IMR-90 (cell line): ENCODE measurements at regions not wholly inside any gene's neighbourhood (a gene's known extent, or its start where the extent isn't known, plus 50 kb on each side); places are given as distances from the start of the nearest gene placed in this dataset.

Experiments
- ATAC-seq: fragments of 200-7000 bp; cut with Tn5 transposase; 2 replicates; pipeline ENCODE4 v1.9.1; 2020; ENCODE audit warnings: low read depth, mild to moderate bottlenecking, moderate library complexity
- BruUV-seq: library from RNA; stranded (reverse); fragments of 400-500 nt; replicated peaks from 2 replicates; lab custom pipeline; 2021; lab: Mats Ljungman, UMichigan
- CTCF ChIA-PET: fragments of 300-600 bp; formaldehyde crosslinking; extraction: SDS; loops from one replicate; lab custom pipeline; 2021; ENCODE audit warnings: antibody characterized with exemption; lab: Yijun Ruan, JAX
- POLR2A ChIA-PET: fragments of 300-600 bp; sonication (Branson Sonifier 250); formaldehyde crosslinking; loops from one replicate; lab custom pipeline; 2022; ENCODE audit warnings: antibody characterized with exemption; ENCODE audit not compliant: unreplicated experiment; lab: Charles Lee
- DNase-seq: peaks from one replicate; pipeline ENCODE4 v3.0.0; 2013
- H2AFZ ChIP-seq: replicated peaks from 2 replicates; pipeline ENCODE3; 2013; ENCODE audit warnings: low read length, mild to moderate bottlenecking; ENCODE audit not compliant: poor library complexity
- H2AK5ac ChIP-seq: 2 replicates; pipeline ENCODE4 v1.6.1; 2013; ENCODE audit warnings: low read depth, low read length, inconsistent platforms
- H2AK9ac ChIP-seq: replicated peaks from 2 replicates; pipeline ENCODE3; 2013; ENCODE audit warnings: mild to moderate bottlenecking, low read depth, low read length, moderate library complexity; ENCODE audit not compliant: poor library complexity
- H2BK120ac ChIP-seq: 2 replicates; pipeline ENCODE4 v1.6.1; 2013; ENCODE audit warnings: low read depth, low read length, inconsistent platforms
- H2BK15ac ChIP-seq: 3 replicates; pipeline ENCODE4 v1.6.1; 2013; ENCODE audit warnings: low read depth, low read length, inconsistent platforms
- H2BK20ac ChIP-seq: 2 replicates; pipeline ENCODE4 v1.6.1; 2013; ENCODE audit warnings: low read depth, mild to moderate bottlenecking, inconsistent platforms, low read length, moderate library complexity
- H2BK5ac ChIP-seq: 2 replicates; pipeline ENCODE4 v1.6.1; 2013; ENCODE audit warnings: mild to moderate bottlenecking, low read depth, low read length, inconsistent platforms; ENCODE audit not compliant: poor library complexity, severe bottlenecking
- H3K14ac ChIP-seq: replicated peaks from 2 replicates; pipeline ENCODE4 v1.6.1; 2013; ENCODE audit warnings: low read depth, low read length, inconsistent platforms
- H3K18ac ChIP-seq: 2 replicates; pipeline ENCODE4 v1.6.1; 2013; ENCODE audit warnings: low read depth, low read length, control low read depth
- H3K23ac ChIP-seq: 2 replicates; pipeline ENCODE4 v1.6.1; 2013; ENCODE audit warnings: low read depth, low read length, inconsistent platforms
- H3K27ac ChIP-seq: 2 replicates; pipeline ENCODE4 v1.5.1; 2013; ENCODE audit warnings: mild to moderate bottlenecking, control low read depth, low read length; ENCODE audit not compliant: insufficient read depth
- H3K27me3 ChIP-seq: 2 replicates; pipeline ENCODE4 v1.6.1; 2013; ENCODE audit warnings: low read length; ENCODE audit not compliant: control insufficient read depth, insufficient read depth
- H3K36me3 ChIP-seq: 2 replicates; pipeline ENCODE4 v1.6.1; 2013; ENCODE audit warnings: low read length, mixed read lengths; ENCODE audit not compliant: control insufficient read depth, insufficient read depth
- H3K4ac ChIP-seq: 2 replicates; pipeline ENCODE4 v1.6.1; 2013; ENCODE audit warnings: low read depth, low read length, inconsistent platforms
- H3K4me1 ChIP-seq: 2 replicates; pipeline ENCODE4 v1.6.1; 2013; ENCODE audit warnings: low read length, mixed read lengths; ENCODE audit not compliant: control insufficient read depth, insufficient read depth
- H3K4me2 ChIP-seq: 2 replicates; pipeline ENCODE4 v1.6.1; 2013; ENCODE audit warnings: low read depth, mild to moderate bottlenecking, control low read depth, low read length, moderate library complexity
- H3K4me3 ChIP-seq: 2 replicates; pipeline ENCODE4 v1.5.1; 2013; ENCODE audit warnings: low read depth, mild to moderate bottlenecking, control low read depth, low read length, moderate library complexity; ENCODE audit not compliant: insufficient read depth
- H3K56ac ChIP-seq: 2 replicates; pipeline ENCODE4 v1.6.1; 2013; ENCODE audit warnings: low read length, inconsistent platforms; ENCODE audit not compliant: insufficient read depth; ENCODE audit errors: extremely low read depth
- H3K79me1 ChIP-seq, 2 experiments: 2 replicates each; pipeline ENCODE4 v1.6.1; 2013; ENCODE audit warnings: low read length in 2 of 2, inconsistent platforms in 1 of 2, low read depth in 1 of 2
- H3K9ac ChIP-seq: 2 replicates; pipeline ENCODE4 v1.6.1; 2013; ENCODE audit warnings: low read depth, low read length, control low read depth
- H3K9me1 ChIP-seq: 2 replicates; pipeline ENCODE4 v1.6.1; 2013; ENCODE audit warnings: low read length, inconsistent platforms; ENCODE audit not compliant: insufficient read depth
- H3K9me3 ChIP-seq: 2 replicates; pipeline ENCODE4 v1.6.1; 2013; ENCODE audit warnings: low read length; ENCODE audit not compliant: control insufficient read depth, insufficient read depth
- H4K20me1 ChIP-seq: 2 replicates; pipeline ENCODE4 v1.6.1; 2013; ENCODE audit warnings: low read length, inconsistent platforms; ENCODE audit not compliant: insufficient read depth
- H4K5ac ChIP-seq: 2 replicates; pipeline ENCODE4 v1.6.1; 2013; ENCODE audit warnings: mild to moderate bottlenecking, low read depth, low read length, control low read depth
- H4K8ac ChIP-seq, 2 experiments: 2 replicates each; pipeline ENCODE4 v1.6.1; 2013; ENCODE audit warnings: low read depth in 2 of 2, low read length in 2 of 2, control low read depth in 1 of 2, inconsistent platforms in 1 of 2
- H4K91ac ChIP-seq: 2 replicates; pipeline ENCODE4 v1.6.1; 2013; ENCODE audit warnings: low read depth, low read length, inconsistent platforms; ENCODE audit not compliant: insufficient read depth
- BHLHE40 ChIP-seq: fragments of 150-350 bp; IDR thresholded peaks from 2 replicates; pipeline ENCODE4 v1.6.1; 2016; ENCODE audit warnings: mild to moderate bottlenecking, low read depth, low read length
- CEBPB ChIP-seq: IDR thresholded peaks from 2 replicates; pipeline ENCODE4 v1.6.1; 2012; ENCODE audit warnings: low read depth, low read length, improper control_type of control experiment
- CHD1 ChIP-seq: IDR thresholded peaks from 2 replicates; pipeline ENCODE4 v1.6.1; 2012; ENCODE audit warnings: low read depth, low read length, improper control_type of control experiment
- CTCF ChIP-seq: conservative IDR thresholded peaks from 2 replicates; pipeline ENCODE4 v1.5.1; 2012; ENCODE audit warnings: mild to moderate bottlenecking, low read depth, low read length, improper control_type of control experiment
- ELK1 ChIP-seq: fragments of 150-350 bp; IDR thresholded peaks from 2 replicates; pipeline ENCODE4 v1.6.1; 2016; ENCODE audit warnings: low read depth, mild to moderate bottlenecking, low read length, moderate library complexity, borderline replicate concordance
- FOS ChIP-seq: fragments of 150-350 bp; IDR thresholded peaks from 2 replicates; pipeline ENCODE4 v1.6.1; 2016; ENCODE audit warnings: low read depth, low read length
- MAFK ChIP-seq: IDR thresholded peaks from 2 replicates; pipeline ENCODE4 v1.6.1; 2012; ENCODE audit warnings: low read depth, low read length, improper control_type of control experiment
- MAZ ChIP-seq: IDR thresholded peaks from 2 replicates; pipeline ENCODE4 v1.6.1; 2012; ENCODE audit warnings: low read depth, mild to moderate bottlenecking, low read length, improper control_type of control experiment, moderate library complexity, borderline replicate concordance
- MXI1 ChIP-seq: IDR thresholded peaks from 2 replicates; pipeline ENCODE4 v1.6.1; 2012; ENCODE audit warnings: low read depth, mild to moderate bottlenecking, low read length, moderate library complexity, borderline replicate concordance
- NFE2L2 ChIP-seq: fragments of 150-350 bp; IDR thresholded peaks from 2 replicates; pipeline ENCODE4 v1.6.1; 2016; ENCODE audit warnings: low read depth, mild to moderate bottlenecking, low read length
- POLR2A ChIP-seq: IDR thresholded peaks from 2 replicates; pipeline ENCODE4 v1.6.1; 2012; ENCODE audit warnings: mild to moderate bottlenecking, low read depth, low read length
- RAD21 ChIP-seq: IDR thresholded peaks from 2 replicates; pipeline ENCODE4 v1.6.1; 2012; ENCODE audit warnings: low read length, improper control_type of control experiment
- RCOR1 ChIP-seq: IDR thresholded peaks from 2 replicates; pipeline ENCODE4 v1.6.1; 2012; ENCODE audit warnings: mild to moderate bottlenecking, low read length, improper control_type of control experiment; ENCODE audit not compliant: insufficient replicate concordance
- RFX5 ChIP-seq: IDR thresholded peaks from 2 replicates; pipeline ENCODE4 v1.8.0; 2012; ENCODE audit warnings: low read depth, mild to moderate bottlenecking, low read length, moderate library complexity
- SMC3 ChIP-seq: fragments of 150-350 bp; IDR thresholded peaks from 2 replicates; pipeline ENCODE4 v1.6.1; 2016; ENCODE audit warnings: low read depth, mild to moderate bottlenecking, antibody characterized with exemption, low read length, moderate library complexity
- USF2 ChIP-seq: fragments of 150-350 bp; IDR thresholded peaks from 2 replicates; pipeline ENCODE4 v1.6.1; 2017; ENCODE audit warnings: mild to moderate bottlenecking, antibody characterized with exemption, low read length, low read depth
- WGBS, 2 experiments: methylation state at CpG; one replicate each; pipeline versions ENCODE4 v1.1.5 to v1.1.7; 2013; ENCODE audit warnings: missing lambda C conversion rate in 2 of 2; ENCODE audit not compliant: insufficient read length in 1 of 2; ENCODE audit errors: extremely low coverage in 2 of 2; 5-methylcytosine and 5-hydroxymethylcytosine counted together
- dilution Hi-C: fragments of 300-500 bp; cut with HindIII; formaldehyde crosslinking; loops from one replicate; pipeline ENCODE4 v1.14.3; 2018; ENCODE audit warnings: low sequenced_read_pairs; ENCODE audit not compliant: unreplicated experiment
- in situ Hi-C: fragments of 300-500 bp; cut with MboI; formaldehyde crosslinking; loops from 3 replicates; pipeline ENCODE4 v1.14.3; 2019; ENCODE audit warnings: low sequenced_read_pairs, inconsistent platforms, mixed read lengths
- intact Hi-C: fragments of 100-400 bp; cut with micrococcal nuclease; formaldehyde crosslinking; loops from 2 replicates; pipeline ENCODE4 v1.10.0; 2022

GRCh38 chr13:106774621-106775020 lies 206.7 kb upstream of the ARGLU1 start:
- Histone ChIP-seq H4K5ac (no peak overlapping the region), H3K18ac (no peak overlapping the region), H3K36me3 (no peaks in the 10 kb centered on the region), H3K4me3 (no peak overlapping the region), H3K23ac (no peak overlapping the region), H2BK15ac (no peak overlapping the region), H3K79me1 (no peaks in the 10 kb centered on the region), H2AK9ac (no peak overlapping the region), H3K4me2 (no peak overlapping the region), H3K27ac (no peak overlapping the region), H3K9me1 (no peaks in the 10 kb centered on the region), H2BK5ac (no peak overlapping the region), H3K14ac (no peak overlapping the region), H3K9ac (no peak overlapping the region), H4K91ac (no peak overlapping the region), H2BK120ac (no peak overlapping the region), H3K9me3 (no peaks in the 10 kb centered on the region), H4K20me1 (no peaks in the 10 kb centered on the region), H3K56ac (no peak overlapping the region), H2AFZ (no peak overlapping the region), H3K4me1 (no peaks in the 10 kb centered on the region), H2BK20ac (no peak overlapping the region), H2AK5ac (no peak overlapping the region), H4K8ac (no peak overlapping the region), H3K4ac (no peak overlapping the region), H3K27me3 (no peaks in the 10 kb centered on the region)
- intact Hi-C loops (no loop called here), in situ Hi-C loops (no loop called here), dilution Hi-C loops (no loop called here)
- CTCF ChIA-PET: no interaction called here
- POLR2A ChIA-PET: no interaction called here
- ATAC-seq (no peak), DNase-seq (no peak)
- WGBS, 2 experiments: no CpG with 5 or more reads among the region's 1 CpG
- BruUV-seq: no TSS peak
- no peak for TF ChIP-seq BHLHE40
- no peak for TF ChIP-seq SMC3
- TF ChIP-seq MXI1: no peak
- no peak for TF ChIP-seq USF2
- no peak for TF ChIP-seq CTCF
- no peak for TF ChIP-seq CHD1
- TF ChIP-seq CEBPB: no peak
- TF ChIP-seq NFE2L2: no peak
- no peak for TF ChIP-seq RCOR1
- TF ChIP-seq MAZ: no peak
- TF ChIP-seq RFX5: no peak
- no peak for TF ChIP-seq POLR2A
- TF ChIP-seq RAD21: no peak
- TF ChIP-seq MAFK: no peak
- TF ChIP-seq ELK1: no peak
- TF ChIP-seq FOS: no peak
